ENCODE measurements at regions not wholly inside any gene's neighbourhood (a gene's known extent, or its start where the extent isn't known, plus 50 kb on each side); places are given as distances from the start of the nearest gene placed in this dataset.

DNA sequence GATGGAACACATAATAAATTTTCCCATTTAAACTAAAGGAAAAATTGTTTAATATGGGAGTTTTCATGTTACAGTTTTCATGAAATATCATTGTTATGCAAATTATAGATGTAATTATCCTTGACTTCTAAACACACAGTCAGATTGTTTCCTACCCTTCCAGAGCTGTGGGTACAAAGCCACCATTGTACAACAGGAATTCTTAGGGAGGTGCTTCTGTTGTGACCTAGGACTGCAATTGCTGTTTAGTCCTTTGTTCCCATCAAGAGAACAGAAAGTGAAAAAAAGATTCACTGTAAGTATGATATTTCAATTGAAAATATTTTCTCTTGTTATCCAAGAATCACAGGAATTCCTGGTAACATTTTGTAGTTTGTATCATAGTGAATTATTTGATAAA, 455.3 kb upstream of the NAALADL2 start:
- no peak for DNase-seq (ENCODE audit: low spot score)

- DNase-seq (ENCODE audit: low spot score), result no peak
Measured at GRCh38 chr3:174408310-174408709, 450.8 kb upstream of the NAALADL2 start.

GRCh38 chr3:174409086-174409743, 449.9 kb upstream of the NAALADL2 start:
- no peak for DNase-seq (ENCODE audit: low spot score)

DNA sequence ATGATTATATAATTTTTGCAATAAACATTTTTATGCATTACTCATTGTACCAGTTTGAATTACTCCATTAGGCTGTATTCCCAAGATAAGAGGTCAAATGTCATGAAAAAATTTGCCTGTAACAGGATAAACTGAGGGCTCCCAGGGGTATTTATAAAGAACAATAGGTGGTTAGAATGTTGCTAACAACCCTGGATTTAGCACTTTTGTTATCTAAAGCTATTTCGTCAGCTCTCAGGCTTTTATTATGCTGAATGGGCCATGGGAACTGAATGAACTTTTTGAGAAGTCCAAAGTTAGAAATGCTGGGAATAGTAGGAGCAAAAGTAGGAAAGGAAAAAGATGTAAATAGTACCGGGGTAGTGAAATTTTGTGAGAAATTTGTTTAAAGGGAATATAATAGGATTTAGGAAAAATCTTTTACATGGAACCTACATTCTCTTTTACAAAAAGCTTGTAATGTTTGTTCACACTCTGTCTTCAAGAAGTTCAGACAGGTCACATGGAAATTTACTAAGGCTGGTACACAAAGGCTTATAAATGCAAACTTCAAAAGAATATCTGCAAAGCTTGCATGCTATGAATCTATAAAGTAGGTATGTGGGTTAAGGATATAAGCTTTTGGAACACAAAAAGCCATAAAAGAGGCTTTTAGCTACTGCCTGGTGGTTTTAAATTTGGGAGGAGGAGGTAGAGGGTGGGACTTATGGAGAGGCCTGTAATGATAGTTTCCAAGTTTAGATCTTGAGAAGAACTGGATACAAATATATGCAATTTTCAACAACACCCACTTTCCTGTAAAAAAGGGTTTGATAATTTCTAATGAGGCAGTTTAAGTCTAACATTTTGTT, 445.8 kb upstream of the NAALADL2 start:
- DNase-seq (ENCODE audit: low spot score), result no peak

GRCh38 chr3:174414902-174415301, 444.2 kb upstream of the NAALADL2 start:
- no peak for DNase-seq (ENCODE audit: low spot score)

GRCh38 chr3:174417573-174417972, 441.6 kb upstream of the NAALADL2 start:
- DNase-seq (ENCODE audit: low spot score), result no peak

DNA sequence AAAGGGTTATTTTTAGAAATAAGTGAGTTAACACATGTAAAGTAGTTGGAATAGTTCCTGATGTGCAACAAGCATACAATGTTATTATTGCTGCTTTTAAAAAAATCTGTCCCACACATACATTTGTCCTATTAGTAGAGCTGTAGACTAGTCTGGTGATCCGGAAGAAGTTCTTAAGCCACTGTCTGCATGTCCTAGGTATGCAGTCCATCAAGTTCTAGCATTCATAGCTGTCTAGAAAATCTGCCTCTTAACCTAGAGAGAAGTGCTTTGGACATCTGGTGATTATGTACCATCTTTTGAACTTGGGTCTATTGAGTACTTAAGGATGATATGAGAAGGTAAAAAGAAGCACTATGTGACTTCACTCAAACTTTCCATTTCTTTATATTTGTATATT, 439.9 kb upstream of the NAALADL2 start:
- DNase-seq (ENCODE audit: low spot score), result no peak

DNA sequence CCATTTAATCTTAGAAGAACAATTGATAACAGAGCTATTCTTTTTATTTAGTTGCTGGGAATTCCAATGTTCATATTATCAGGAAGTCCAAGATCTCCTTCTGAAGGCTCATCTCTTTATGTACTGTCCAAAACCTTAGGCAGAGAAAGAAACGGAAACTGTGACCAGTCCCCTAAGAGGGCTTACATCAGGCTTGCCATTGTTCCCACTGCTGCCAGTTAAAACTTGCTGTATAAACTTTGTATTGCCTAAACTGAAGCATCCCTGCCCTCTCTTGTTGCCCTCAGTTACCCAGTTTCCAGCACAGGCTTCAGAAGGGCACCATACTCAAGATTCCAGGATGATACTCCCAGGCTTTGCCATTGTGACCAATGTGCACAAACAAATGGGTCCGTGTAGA, 435.2 kb upstream of the NAALADL2 start:
- no peak for DNase-seq (ENCODE audit: low spot score)

- no peak for DNase-seq (ENCODE audit: low spot score)
Measured at GRCh38 chr3:174424656-174425055, 434.5 kb upstream of the NAALADL2 start.

DNA sequence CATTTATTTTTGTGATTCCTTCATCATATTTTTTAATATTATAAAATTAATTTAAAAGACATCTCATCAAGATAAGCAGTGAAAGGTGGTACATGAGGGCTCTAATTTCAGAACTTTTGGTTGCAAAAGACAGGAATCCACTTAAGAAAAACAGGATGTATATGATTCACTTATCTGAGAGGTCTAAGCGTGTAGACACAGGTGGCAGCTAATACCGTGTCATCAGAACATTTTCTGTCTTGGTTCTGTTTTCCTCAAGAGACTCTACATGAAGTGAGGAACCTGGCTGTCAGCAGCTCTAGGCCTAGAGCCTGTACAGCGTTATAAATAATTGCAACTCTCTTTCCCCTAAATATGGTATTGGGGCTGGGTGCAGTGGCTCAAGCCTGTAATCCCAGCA, 433.7 kb upstream of the NAALADL2 start:
- no peak for DNase-seq (ENCODE audit: low spot score)

DNA sequence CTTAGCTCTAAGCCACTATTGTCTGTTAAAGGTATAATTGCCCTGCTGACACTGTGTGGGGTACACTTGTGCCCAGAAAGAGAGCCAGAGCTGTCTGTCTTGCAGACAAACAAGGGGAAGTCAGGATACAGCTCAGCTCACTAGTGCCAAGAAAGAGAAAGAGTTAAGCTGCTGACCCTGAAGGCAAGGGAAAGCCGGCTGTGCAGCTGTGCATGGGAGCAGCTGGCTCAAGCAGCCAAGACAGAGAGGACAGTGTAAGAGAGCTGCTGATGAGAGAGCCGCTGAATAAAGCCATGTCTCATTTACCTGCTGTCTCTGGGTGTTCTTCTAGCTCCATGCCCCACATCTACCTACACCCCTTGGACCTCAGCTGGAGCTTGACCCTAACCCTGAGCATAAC, 428.1 kb upstream of the NAALADL2 start:
- no peak for DNase-seq (ENCODE audit: low spot score)

- no peak for DNase-seq (ENCODE audit: low spot score)
Measured at GRCh38 chr3:174431717-174432116, 427.4 kb upstream of the NAALADL2 start.

- DNase-seq (ENCODE audit: low spot score), result no peak
Measured at GRCh38 chr3:174436367-174436766, 422.8 kb upstream of the NAALADL2 start.

DNA sequence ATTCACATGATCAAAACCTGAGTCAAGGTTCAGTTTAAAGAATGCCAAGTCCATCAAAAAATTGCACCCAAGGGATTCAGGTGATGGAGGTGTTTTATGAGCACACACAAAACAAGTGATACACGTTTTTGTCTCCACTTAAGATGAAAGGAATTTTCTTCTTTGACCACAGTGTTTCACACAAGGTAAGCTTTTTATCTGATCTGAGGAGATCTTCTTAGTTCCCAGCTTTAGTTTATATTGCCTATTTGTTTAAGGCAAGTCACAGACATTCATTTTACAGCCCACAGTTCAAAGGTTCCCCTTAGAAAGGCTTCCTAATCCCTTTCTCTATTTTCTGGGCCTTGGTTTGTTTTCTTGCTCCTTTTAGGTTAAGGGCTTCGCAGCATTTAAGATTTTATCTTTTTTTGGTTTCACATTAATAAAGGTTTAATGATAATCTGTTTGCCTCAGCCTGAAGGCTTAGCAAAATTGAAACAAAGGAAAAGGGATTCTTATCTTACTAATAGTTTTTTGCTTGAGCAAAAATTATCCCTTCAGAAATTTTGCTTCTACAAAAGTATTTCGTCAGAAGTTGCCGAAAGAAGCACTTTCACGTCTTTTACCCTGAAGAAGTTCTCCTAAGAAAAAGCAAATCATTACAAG, 420.5 kb upstream of the NAALADL2 start:
- DNase-seq (ENCODE audit: low spot score), result peak; percentile 11

DNA sequence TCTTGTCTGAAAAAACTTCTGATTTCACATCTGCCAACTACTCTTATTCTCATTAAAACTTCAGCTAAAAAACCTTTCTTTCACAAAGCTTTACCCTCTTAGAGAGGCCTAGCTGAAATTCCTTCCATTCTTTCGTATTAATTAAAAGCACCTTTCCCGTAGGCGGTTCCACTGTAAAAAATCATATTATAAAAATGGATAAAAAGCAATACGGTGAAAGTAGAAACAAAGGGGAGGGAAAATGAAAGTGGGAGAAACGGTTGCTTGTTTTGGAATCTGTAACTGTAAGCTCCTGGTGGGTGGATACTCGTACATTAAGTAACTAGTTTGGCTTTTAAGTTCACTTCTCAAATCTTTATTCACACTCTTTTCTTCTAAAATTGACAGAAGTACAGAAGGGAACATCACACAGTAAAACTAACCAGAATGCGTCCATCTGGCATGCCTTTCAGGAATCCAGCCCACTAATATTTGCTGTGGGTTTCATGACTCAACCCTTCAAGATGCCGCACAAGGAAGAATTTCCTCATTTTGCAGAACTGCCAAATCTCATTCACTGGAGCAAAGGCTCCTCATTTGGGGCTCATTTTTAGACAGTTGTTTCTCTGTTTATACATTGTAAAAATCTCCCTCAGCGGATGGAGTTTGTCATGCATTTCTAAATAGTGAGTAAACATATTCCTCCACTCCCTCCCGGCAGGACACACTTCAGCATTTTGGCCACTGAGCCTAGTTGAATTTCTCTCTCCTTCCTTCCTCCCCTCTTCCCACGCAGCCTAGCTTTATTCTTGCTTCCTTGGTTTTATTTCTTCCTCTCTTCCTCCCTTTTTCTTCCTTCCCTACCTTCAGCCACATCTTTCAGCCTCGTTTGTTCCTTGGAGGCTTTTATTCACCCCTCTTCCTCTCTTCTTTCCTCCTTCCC, 419.5 kb upstream of the NAALADL2 start:
- DNase-seq (ENCODE audit: low spot score), result peak; percentile 98

GRCh38 chr3:174440253-174440701, 418.9 kb upstream of the NAALADL2 start:
- peak; percentile 46 for DNase-seq (ENCODE audit: low spot score)

- peak; percentile 87 for DNase-seq (ENCODE audit: low spot score)
Measured at GRCh38 chr3:174440741-174441587, 418.2 kb upstream of the NAALADL2 start.

DNA sequence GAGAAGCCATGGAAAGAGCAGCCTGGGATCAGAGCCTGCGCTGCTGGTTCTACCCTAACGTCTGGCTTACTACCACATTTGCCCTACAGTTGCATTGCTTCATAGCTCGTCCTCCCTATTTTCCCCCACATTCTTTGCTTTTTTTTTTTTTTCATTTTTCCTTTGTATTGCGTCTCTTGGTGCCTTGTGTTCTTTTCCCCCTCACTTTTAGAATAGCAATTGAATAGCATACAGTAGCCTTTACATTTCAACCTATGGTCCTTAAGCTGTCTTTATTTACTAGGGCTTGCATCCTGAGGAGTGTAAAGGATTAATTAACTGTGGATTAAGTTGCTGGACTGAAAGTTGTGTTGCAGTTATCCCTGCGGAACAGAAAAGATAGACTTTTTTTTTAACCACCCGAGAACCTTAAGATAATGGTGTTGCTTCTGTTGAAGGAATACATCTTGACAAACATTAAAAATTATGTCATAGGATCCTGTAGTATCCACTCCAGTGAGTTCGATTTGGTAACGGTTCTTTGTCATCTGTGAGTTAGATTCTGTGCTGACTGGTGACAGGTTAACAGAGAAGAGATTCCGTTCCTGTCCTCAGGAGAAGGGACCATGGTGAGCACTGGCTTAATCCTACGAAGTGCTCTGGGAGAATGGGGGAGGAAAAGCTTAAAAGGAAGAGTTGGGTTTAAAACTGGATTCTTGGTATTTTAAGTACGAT, 417.4 kb upstream of the NAALADL2 start:
- DNase-seq (ENCODE audit: low spot score), result no peak

DNA sequence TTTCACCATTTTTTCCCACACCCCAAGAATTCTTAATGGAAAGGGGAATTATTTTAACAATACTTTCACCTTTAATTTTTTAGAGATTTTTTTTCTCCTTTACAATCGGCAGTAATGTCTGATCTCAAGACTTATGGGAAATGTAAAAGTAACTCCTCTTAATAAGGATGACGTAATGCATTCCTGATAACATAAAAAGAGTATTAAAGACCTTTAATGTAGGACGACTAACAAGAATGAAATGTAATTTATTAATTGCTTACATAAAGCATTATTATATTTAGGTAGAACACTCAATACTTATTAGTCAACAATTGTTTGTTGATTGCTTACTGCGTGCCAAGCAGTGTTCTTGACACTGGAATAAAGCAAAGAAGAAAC, 416.8 kb upstream of the NAALADL2 start:
- no peak for DNase-seq (ENCODE audit: low spot score)

DNA sequence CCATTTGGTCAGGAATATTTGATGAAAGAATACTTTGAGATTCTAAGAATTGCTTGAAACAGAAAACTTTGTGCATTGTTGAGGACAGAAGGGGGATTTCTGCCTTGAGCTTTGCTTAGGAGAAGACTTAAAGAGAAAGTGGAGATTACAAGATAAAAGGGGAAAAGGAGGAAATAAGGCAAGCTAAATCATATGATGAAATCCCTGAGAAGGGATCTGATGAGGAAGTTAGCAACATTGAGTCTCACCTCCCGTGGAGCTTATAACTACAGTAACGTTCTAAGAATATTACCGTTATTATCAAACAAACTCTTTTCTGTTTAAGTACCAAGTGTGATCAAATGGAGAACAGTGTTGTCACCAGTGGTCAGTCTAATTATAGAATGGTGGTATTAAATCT, 414.7 kb upstream of the NAALADL2 start:
- no peak for DNase-seq (ENCODE audit: low spot score)
